ENCODE measurements at regions not wholly inside any gene's neighbourhood (a gene's known extent, or its start where the extent isn't known, plus 50 kb on each side); places are given as distances from the start of the nearest gene placed in this dataset.

- no peak for TF ChIP-seq L3MBTL2 (conservative IDR thresholded peaks at IDR 0.05)
- no peak for TF ChIP-seq HDGF (IDR thresholded peaks at IDR 0.05; ENCODE audit: borderline replicate concordance)
These were observed 96.3 kb upstream of the ENPP6 start for GRCh38 chr4:184313702-184314659.
